ENCODE measurements at regions not wholly inside any gene's neighbourhood (a gene's known extent, or its start where the extent isn't known, plus 50 kb on each side); places are given as distances from the start of the nearest gene placed in this dataset.
A peak's percentile ranks its signal among the peaks of the same experiment; 100 is the strongest.

DNA sequence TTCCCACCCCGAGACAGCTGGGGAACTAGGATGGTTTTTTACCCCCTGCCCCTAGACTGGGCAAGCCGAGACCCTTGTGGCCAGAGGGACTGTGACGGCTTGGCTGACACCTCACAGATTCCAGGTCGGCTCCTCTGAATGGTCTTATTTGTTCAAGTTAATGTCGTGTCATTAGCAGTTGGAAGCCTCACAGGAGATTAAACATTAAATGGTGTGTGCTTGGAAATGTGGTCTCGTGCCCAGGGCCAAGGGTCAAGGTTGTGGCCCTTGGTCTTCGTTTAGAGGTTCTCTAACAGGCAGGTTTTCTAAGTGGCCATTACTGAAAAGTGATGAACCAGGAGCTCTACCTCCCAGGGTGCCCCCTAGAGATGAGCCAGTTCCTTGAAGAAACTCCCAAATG, 61.2 kb upstream of the RXRA start:
- H3K4me3 ChIP-seq (ENCODE audit: low read length), result no peak overlapping the region
- DNase-seq (ENCODE audit: low read depth), result no peak
- TF ChIP-seq, protein P1, sequence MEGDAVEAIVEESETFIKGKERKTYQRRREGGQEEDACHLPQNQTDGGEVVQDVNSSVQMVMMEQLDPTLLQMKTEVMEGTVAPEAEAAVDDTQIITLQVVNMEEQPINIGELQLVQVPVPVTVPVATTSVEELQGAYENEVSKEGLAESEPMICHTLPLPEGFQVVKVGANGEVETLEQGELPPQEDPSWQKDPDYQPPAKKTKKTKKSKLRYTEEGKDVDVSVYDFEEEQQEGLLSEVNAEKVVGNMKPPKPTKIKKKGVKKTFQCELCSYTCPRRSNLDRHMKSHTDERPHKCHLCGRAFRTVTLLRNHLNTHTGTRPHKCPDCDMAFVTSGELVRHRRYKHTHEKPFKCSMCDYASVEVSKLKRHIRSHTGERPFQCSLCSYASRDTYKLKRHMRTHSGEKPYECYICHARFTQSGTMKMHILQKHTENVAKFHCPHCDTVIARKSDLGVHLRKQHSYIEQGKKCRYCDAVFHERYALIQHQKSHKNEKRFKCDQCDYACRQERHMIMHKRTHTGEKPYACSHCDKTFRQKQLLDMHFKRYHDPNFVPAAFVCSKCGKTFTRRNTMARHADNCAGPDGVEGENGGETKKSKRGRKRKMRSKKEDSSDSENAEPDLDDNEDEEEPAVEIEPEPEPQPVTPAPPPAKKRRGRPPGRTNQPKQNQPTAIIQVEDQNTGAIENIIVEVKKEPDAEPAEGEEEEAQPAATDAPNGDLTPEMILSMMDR (conservative IDR thresholded peaks at IDR 0.05; ENCODE audit: low read length), result no peak

DNA sequence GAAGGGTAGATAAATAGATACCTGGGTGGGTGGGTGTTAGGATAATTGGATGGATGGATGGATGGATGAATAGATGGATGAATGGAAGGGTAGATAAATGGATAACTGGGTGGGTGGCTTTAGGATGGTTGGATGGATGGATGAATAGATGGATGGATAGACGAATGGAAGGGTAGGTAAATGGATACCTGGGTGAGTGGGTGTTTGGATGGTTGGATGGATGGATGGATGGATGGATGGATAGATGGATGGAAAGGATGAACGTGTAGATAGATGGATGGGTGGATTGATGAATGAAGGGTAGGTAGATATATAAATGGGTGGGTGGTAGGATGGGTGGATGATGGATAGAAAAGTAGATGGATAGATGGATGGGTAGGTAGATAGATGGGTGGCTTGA, 59.8 kb upstream of the RXRA start:
- H3K4me3 ChIP-seq (ENCODE audit: low read length), result no peak overlapping the region
- DNase-seq (ENCODE audit: low read depth), result no peak
- TF ChIP-seq, protein P1 (conservative IDR thresholded peaks at IDR 0.05; ENCODE audit: low read length), result no peak

DNA sequence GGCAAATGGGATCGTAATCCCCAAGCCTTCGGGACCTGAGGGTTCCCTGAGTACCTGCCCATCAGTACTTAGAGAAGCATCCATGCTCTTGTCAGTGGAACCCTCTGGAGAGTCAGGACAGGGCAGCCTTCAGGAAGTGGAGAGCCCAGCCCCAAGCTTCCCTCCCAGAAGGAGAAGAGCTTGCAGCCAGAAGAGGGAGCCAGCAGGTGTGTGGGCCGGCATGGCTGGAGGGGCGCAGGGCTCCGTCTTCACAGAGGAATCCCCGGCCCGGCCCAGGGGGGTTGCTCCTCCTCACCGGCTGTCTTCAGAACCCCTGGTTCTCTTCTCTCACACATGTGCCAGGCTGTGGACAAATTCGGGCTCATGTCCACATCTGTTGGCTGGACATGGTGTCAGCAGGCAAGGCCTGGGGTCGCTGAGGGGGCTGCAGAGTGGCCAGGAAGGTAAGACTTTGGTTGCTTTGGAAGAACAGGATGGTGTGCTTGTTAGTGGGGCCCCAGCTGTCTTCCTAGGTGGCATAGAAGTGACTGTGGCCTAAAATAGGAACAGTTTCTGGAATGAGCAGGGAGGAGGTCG, 58.9 kb upstream of the RXRA start:
- TF ChIP-seq, protein P1 (conservative IDR thresholded peaks at IDR 0.05; ENCODE audit: low read length), result peak; percentile 15
- no peak for DNase-seq (ENCODE audit: low read depth)
- H3K4me3 ChIP-seq (ENCODE audit: low read length), result no peak overlapping the region

DNA sequence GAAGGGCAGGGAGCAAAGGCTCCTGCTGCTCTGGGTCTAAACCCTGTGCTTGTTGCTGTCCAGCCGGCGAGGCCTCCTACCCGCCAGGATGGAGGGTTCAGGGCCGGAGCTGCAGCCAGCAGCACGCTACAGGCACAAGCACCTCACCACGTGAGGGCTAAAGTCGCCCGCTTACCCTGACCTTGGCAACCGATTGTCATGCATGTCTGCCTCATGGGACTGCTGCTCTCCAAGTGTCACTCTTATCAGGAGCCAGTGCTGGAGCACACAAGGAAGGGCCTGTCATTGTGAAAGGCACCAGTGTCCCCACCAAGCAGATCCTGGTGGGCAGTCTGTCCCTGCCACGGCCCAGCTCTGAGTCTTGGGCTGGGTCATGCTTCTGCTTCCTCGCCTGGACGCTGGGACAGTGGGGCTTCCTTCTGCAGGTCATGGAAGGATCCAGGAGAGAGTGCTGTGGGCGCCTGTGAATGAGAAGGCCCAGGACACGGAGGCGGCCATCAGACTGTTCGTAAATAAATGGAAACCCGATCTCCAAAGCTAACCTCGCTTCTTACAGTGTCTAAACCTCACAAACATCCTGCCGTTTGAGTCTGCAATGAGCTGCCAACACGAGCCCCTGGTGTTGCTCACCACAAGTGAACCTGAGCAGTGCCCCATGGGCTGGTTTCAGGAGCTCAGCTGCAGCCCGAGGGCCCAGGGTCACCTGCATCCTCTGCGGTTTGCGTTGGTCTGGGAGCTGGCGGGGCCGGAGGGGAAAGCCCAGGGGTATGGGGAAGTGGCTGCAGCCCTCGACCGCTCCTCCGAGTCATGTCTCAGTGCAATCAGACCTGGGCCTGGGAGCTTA, 58.2 kb upstream of the RXRA start:
- TF ChIP-seq, protein P1 (conservative IDR thresholded peaks at IDR 0.05; ENCODE audit: low read length), result no peak
- DNase-seq (ENCODE audit: low read depth), result no peak
- no peak overlapping the region for H3K4me3 ChIP-seq (ENCODE audit: low read length)

DNA sequence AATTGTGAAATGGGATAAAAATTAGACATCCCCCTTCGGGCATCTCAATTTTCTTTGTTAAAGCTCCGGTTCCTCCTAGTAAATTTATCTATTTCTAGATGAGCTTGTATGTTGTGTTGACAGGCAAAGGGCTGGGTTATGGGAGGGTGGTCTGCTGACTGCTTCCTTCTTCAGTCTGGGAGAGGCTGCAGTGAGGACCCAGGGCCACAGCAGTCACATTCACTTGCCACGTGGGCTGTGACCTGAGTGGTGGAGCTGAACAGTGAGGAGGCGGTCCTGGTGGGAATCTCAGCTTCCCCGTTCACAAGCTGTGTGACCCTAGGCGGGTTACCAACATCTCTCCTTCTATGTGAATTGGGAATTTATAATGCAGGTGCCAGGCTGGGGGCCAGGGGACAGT, 57.5 kb upstream of the RXRA start:
- TF ChIP-seq, protein P1 (conservative IDR thresholded peaks at IDR 0.05; ENCODE audit: low read length), result no peak

DNA sequence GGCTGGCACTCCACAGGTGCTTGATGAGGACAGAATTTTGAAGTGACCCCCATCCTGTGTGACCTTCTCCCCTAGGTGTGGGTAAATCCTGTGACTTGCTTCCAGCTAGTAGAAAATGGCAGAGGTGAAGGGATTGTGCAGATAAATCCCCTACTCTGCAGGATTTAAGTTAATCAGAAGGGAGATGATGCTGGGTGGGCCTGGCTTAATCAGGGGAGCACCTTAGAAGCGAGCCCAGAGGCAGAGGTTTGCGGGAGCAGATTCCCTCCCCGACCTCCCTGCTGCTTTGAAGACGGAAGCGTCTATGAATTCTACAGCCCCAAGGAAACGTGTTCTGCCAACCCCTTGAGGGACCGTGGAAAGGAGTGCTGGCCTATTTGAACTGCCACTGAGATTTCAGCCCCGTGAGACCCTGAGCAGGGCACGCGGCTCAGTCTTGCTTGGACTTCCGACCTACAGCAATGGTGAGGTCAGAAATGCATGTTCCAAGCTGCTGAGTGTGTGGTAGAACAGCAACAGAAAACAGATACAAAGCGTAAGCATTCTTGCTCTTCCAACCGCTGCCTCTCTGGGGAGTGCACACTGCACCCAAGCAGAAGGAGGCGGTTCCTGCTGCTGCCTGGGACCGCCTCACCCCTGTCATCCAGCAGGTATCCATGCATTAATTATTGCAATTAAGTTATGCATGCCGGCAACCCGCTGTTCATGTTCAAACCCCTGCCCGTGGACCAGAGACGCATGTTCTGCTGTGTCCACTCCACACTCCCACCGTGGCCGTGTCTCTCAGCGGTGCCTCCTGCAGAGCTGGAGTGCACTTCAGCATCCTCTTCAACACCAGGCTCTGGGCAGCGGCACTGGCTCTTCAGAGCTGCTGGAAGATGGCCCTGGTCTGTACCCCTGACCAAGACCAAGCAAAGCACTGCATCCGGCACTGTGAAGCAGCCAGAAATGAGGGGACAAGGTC, 54.6 kb upstream of the RXRA start:
- TF ChIP-seq, protein P1 (conservative IDR thresholded peaks at IDR 0.05; ENCODE audit: low read length), result no peak
- H3K4me3 ChIP-seq (ENCODE audit: low read length), result no peak overlapping the region
- no peak for DNase-seq (ENCODE audit: low read depth)

More for the DNA sequence above, 57.5 kb upstream of the RXRA start:
- DNase-seq (ENCODE audit: low read depth), result no peak
- H3K4me3 ChIP-seq (ENCODE audit: low read length), result no peak overlapping the region
